UCSD-AML1 (cell line): ENCODE measurements at regions not wholly inside any gene's neighbourhood (a gene's known extent, or its start where the extent isn't known, plus 50 kb on each side); places are given as distances from the start of the nearest gene placed in this dataset.

Source experiments
- DNase-seq: peaks from one replicate; lab custom pipeline; 2025; ENCODE audit not compliant: unreplicated experiment; lab: John Stamatoyannopoulos, UW

DNA sequence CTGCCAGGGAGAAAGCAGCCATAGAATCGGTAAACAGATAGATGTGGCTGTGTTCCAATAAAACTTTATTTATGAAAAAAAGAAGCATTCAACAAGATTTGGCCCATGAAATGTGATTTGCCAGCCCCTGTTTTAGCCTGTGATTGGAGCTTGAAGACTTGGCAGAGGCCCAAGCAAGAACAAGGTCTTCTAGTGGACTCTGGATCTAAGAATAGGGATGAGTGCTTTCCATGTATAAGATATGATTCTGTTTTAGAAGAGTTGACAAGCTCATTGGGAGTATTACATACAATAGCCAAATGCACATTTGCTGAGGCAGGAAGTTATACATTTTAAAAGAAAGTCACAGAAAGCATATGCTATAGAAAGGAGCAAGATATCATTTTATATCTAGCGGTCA is 175.6 kb upstream of the LUZP2 start:
- no peak for DNase-seq

DNA sequence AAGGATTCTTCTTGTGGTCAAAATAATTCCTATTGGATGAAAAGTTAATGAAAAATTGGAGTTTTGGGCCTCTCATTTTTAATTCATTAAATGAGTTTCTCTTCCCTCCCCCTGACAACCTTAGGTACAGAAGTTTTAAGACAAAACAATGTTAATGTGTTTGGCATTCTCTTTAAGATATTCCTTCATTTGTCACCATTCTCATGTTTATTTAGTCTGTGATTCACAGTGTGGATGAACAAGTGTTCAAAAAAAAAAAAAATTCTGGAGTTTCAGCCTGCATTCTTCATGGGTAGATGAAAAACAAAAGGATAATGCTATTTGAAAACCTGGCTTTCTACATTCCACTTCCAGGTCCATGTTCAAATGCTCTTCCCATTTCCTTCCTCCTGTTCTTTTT is 172.6 kb upstream of the LUZP2 start:
- DNase-seq, result no peak

DNA sequence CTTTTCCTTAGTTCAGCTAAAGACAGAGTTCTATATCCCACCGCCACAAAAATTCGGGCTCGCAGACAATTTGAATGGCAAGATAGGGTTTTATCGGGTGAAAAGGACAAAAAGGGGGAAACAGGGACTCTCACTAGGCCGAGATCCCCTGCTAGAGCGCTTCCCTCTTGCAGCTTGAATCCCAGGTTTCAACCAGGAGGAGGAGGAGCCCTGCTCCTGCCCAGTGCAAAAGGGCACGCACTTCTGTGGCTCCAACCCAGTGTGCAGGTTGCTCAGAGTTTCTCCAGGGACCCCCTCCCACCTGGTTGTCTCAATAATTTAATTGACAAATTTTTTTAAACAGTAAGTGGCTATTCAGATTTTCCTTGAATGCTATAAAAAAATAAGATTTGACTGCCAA is 152.6 kb upstream of the LUZP2 start:
- no peak for DNase-seq

DNA sequence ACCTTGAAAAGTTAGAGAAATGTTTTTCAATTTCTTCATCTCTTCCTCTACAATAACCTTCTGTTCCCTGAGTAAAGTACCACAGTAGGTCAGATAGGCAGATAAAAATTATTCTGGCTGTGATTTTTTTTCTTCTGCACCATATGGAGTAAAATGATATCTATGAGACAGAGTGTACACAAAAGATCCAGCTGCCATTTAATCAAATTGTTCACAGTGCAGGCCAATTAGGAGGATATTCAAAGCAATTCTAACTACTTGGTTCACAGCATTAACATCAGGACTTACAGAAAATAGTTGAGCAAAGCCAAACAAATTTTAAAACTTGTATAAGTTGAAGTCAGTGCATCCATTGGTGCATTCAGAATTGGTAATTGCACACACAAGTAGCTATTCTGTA is 147.9 kb upstream of the LUZP2 start:
- no peak for DNase-seq

DNA sequence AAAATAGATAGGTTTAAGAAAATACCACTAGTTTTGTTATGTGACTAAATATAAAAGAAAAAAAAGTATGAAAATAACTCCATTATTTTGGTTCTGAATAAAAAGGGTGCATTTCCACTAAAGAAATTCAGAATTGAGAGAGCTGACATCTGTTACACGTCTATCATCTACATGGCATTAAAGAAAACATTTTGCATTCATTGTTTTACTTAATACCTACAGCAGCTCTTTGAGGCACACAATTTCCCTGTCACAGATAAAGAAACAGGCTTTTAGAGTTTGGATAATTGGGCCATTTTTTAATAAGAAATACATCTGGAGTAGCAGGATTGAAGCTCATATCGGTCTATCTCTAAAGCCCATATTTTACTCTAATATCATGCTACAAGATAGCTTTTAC is 145.7 kb upstream of the LUZP2 start:
- DNase-seq, result no peak

DNA sequence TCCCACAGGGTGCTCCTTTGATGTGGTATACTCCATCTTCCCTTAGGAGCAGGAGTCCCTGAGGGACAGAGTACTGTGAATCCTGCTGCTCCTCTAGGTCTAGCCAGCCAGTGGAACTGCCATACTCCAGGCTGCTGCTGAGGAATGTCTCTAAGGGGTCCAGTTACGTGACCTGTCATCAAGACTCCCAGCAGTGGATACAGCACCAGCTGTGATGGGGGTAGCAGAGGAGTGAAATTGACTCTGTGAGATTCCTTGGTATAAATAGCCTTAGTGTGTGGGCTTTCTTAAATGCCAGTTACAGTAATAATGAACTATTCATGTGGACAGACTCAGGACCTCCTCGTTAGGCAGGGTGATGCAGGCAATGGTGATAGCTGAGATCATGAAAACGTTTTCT is 140.4 kb upstream of the LUZP2 start:
- no peak for DNase-seq

DNA sequence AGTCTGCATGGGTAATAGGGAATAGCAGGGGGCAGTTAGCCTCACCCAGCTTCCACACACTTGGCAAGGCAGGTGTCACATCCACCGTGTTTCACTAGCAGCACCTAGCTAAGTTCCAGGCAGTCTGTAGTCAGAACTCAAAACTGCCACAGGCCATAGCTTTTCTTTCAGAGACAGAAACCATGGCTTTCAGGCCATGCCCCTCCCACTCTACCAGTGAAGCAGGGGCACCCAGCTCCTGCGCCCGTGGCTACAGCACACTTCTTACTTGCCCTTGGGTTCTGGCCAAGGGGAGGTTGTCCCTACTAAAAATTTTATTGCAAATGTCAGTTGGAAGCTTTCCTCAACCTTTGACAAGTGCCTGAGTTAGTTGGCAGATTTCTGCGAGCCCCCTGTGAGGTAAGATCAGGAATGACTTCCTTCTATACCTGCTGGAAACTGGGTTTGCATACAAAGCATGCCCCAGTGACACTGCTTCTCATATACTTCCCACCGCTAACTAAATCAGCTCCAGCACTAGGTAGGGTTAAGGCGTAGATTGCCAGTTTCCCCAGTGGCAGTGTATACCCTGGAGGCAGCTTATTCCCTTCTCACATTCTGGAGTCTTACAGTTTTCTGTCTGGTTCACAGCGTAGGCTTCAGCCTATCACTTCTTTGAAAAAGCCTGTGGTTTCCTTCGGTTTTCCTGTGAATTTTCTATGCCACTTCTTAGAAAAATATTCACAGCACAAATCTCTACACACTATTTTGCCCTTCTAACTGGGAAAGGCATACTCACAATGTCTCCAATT is 139.0 kb upstream of the LUZP2 start:
- DNase-seq, result no peak

DNA sequence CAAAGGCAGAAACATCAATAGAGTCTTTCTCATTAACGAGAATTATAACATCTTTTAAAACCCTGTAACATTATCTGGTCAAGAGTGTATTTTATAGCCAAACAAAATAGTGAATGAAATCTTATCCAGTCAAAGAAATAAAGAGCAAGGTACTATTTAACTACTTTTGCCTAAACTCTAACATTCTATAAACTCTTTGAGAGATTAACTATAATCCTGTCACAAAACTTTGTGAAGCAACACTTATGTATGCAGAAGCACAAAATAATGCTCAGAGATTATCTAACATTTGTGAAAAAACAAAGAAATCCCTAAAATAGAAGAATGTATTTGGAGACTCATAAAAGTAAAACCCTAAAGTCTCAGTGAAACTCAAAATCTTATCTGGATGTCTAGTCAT is 124.4 kb upstream of the LUZP2 start:
- DNase-seq, result no peak

DNA sequence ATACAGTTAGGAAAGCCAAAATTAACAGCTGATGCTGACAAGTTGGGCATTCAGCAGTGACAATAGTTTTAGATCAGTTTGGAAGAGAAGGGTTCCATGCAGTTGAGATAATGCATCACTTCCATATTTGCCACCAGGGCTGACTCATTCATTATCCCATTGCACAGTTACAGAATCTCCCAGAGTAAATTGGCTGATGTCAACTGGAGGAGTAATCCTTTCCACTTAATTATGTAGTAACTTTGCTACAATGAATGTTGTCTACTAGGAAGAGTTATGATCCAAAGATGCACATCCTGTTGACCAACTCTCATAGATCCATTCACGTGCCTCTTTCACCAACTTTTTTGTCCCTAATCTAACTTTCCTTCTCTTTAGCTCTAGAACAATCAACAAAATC is 123.3 kb upstream of the LUZP2 start:
- DNase-seq, result no peak

DNA sequence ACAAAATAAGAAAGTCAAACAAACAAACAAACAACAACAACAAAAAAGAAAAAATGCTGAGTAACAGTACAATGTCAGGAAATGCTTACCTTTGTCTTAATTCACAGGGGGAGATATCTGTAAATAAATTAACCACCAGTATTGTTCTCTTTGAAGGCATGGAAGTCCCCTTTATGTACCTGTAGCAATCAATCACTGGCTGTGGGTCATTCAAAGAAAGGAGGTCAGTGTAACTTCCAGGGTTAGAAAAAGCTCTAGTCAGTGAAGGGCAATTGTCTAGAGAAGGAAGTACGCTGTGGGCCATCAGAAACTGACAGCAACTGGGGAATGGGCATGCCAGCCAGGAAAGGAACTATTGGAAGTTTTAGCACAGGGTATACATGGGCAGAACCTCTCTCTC is 121.5 kb upstream of the LUZP2 start:
- no peak for DNase-seq

DNA sequence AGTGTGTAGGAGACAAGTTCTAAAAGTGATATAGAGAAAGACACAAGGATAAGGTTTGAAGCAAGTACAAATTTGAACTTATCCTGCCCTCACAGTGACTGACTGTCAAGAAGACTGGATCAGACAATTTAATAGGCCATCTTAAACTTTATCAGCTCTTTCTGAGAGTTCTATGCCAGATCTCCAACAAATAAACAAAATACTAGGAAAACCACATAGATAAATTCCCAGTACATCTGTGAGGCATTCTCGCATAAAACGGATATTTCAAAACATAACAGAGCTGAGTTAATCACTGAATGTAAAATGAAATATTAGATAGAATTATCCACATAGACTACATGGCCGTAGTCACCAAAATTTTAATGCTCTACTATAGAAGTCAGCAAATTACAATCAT is 120.9 kb upstream of the LUZP2 start:
- no peak for DNase-seq

DNA sequence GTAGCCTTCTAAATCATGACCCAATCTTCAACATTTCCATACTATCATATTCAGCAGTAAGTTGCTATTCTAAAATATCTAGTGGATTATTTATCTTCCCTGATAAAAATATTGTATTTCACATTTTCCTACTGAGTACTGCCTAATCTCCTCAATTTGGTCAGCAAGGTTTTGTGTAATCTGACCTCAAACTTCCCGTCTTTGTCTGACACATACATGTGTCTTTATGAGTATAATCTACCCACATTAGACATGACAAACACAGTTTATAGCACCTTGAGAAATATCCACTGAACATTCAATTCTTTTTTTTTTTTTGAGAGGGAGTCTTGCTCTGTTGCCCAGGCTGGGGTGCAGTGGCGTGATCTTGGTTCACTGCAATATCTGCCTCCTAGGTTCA is 113.7 kb upstream of the LUZP2 start:
- DNase-seq, result no peak

DNA sequence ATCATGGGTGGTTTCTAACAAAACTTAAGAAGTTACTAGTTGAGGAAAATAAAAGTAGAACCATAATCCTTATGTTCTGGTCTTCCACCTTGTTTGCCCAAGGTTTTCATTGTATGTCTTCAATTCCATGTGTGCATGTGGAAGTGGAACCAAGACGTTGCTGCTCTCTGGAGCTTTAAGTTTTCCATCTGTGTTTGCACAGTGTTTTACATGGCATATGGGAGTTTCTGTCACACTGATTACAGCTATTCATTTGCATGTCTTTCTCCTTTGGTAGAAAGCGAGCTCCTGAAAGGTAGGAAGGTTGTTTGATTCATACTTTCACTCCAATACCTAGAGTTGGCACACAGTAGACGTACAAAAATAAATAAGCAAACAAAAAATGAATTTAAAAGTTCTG is 112.6 kb upstream of the LUZP2 start:
- DNase-seq, result no peak

DNA sequence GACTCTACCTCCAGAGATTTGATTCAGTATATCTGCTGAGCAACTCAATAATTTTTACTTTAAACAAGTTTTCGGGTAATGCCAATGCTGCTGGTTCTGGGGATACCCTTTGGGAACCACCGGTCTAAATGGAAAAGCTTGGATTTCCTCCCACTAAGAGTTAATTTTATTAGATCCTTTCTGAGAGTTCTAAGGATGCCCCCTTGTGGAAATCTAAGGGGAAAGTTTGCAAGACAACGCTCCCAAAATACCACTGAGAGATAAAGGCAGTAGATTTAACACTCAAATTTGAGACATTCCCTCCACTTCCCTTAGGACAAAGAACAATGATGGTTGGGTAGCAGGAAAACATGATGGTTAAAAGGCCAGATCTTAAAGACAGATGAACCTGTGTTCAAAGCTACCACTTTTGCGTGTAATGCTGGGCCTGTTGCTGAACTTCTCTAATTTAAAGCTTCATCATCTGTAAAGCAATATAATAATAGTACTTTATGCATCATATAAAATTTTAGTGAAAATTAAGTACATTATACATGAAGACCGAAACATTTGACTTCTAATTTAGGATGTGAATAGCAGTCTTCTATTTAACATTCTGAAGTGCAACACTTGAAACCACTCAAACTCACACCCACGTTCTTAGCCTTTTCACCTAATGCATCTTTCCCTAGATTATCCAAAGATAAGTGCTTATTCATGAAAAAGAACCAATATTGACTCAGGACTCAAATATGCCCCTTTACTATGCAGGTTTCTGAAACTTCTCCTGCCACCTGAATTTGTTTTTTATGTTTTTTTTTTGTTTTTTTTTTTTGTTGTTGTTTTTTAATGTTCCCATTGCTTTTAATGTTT is 110.1 kb upstream of the LUZP2 start:
- DNase-seq, result no peak

DNA sequence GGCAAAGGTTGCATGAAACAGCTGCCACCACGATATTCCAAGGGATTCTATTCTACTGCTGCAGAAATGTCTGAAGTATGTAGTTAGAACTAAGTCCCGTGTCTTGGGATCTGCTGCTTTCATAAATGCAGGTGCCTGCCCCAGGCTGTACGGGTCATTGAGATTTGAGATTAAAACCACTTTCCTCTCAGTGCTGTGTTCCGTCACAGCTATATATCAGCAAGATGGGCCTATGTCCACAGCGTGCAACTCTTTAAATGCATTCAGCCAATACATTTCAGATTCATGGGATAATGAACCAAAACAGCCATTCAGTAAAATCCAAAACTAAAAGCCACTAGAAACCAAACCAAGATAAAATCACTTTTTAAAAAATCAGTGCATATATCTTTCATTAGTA is 107.3 kb upstream of the LUZP2 start:
- DNase-seq, result no peak

DNA sequence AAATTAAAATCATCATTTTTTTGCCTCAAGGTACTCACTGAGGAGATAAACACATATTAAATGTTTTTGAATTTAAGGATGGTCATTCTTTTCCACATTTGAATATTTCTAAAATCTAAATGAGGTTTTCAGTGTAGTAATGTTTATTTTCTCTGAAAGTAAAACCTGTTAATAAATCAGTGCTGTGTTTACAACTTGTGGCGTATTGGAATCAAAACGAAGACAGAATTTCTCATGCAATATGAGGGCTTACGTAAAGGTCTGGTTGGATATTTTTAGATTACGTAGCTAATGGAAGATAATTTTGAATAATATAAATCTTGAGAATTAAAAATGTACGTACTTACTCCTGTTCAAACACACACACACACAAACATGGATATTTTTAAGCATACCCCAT is 106.8 kb upstream of the LUZP2 start:
- DNase-seq, result no peak

DNA sequence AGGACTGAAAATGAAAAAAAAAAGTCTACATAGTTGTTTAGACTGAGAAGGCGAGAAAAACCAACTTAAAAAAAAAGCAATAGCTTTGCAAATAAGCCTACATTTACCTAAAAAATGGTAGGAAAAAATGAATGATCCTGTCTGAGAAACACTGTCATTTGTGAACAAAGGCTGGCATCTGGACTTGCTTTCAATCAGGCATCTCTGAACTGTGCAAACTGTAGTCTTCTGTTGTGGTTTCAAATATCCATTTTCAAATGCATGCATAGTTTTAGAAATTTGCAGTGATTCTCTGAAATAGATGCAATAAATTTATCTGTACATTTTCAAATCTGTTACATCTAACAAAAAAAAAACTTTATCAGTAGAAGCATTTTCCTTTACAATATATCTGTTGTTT is 106.1 kb upstream of the LUZP2 start:
- DNase-seq, result no peak

DNA sequence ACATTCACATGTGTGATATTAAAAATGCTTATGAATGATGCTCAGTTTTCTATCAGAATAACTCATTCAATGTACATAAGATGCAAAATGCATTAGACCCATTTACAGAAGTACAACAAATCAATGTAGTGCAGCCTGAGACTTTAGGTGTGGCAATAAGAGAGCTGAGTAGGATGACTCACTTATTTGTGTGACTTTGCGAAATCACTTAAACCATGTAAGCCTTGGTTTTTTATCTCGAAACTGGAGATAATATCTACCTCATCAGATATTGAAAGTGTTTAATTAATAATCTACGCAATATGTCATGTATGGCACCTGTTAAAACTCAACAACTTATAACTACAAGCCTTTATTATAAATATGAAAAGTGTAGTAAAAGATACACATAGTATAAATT is 105.7 kb upstream of the LUZP2 start:
- no peak for DNase-seq

DNA sequence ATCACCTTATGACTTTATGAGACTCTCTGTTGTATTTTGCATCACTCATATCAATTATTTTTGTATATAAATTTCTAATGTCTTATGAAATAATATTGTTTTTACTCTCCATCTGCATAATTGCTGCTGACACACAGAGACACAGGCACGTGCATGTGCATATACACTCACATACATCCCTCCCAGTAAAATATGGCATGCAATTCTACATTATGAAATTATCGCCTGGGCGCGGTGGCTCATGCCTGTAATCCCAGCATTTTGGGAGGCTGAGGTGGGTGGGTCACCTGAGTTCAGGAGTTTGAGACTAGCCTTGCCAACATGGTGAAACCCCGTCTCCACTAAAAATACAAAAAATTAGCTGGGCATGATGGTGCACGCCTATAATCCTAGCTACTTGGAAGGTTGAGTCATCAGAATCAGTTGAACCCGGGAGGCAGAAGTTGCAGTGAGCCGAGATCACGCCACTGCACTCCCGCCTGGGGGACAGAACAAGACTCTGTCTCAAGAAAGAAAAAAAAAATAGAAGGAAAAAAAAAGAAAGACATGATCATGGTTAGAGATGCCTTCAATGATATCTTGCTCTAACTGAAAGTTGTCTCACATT is 96.7 kb upstream of the LUZP2 start:
- no peak for DNase-seq

DNA sequence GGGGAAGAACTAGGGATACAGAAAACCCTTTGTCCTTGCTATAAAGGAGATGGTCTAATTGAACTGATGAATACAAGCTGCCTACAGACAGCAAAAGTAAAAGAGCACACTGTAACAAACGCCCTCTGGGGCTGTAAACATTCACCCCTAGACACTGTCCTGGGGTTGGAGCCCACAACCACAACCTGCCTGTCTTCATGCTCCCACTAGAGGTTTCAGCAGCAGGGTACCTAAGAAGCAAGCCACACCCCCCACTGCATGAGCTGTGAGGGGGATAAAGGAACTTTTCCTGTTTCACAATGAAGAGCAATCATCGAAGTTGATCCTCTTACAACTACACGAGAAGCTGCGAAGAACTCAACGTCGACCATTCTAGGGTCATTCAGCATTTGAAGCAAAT is 90.5 kb upstream of the LUZP2 start:
- DNase-seq, result no peak

DNA sequence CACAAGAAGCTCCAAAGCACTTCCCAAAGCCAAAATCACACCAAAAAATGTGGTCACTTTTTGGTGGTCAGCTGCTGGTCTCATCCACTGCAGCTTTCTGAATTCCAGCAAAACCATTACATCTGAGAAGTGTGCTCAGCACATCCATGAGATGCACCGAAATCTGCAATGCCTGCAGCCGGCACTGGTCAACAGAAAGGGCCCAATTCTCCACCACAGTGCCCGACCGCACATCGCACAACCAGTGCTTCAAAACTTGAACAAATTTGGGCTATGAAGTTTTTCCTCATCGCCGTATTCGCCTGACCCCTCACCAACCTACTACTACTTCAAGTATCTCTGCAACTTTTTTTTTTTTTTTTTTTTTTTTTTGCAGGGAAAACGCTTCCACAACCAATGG is 89.9 kb upstream of the LUZP2 start:
- no peak for DNase-seq

DNA sequence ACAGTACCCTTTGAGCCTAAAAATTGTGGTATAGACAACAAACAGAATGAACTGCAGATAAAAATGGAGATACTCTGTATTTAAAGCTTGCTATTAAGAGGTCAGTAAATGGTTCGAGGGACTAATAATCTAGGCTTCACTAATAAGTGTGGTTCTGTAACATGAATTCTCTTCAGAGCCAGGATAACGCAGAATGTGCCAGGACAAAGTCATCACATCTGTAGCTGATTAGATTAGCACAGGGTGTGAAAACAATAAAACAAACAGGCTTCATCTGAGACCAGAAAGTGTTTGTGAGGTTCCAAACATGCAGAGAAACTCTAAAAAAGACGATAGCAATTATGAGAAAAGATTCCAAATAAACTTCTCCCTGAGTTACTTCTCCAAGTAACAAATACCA is 89.1 kb upstream of the LUZP2 start:
- DNase-seq, result no peak
